SJSA1 (cell line): ENCODE measurements at regions not wholly inside any gene's neighbourhood (a gene's known extent, or its start where the extent isn't known, plus 50 kb on each side); places are given as distances from the start of the nearest gene placed in this dataset.

Experiments used
- DNase-seq, 2 experiments: peaks; one replicate each; pipeline ENCODE4 v3.0.0-alpha.2; 2015 to 2020; ENCODE audit warnings: low spot score in 2 of 2, low read depth in 1 of 2
- H3K27ac ChIP-seq: fragments of 250-450 bp; sonication (Bioruptor Pico); 2 replicates; pipeline ENCODE4 v1.5.1; 2020; ENCODE audit warnings: mild to moderate bottlenecking, moderate library complexity
- H3K27me3 ChIP-seq: fragments of 250-450 bp; sonication (Bioruptor Pico); replicated peaks from 2 replicates; pipeline ENCODE4 v1.5.1; 2020; ENCODE audit warnings: mild to moderate bottlenecking, moderate library complexity
- H3K36me3 ChIP-seq: fragments of 250-450 bp; sonication (Bioruptor Pico); 2 replicates; pipeline ENCODE4 v1.5.1; 2020; ENCODE audit warnings: mild to moderate bottlenecking
- H3K4me1 ChIP-seq: fragments of 250-450 bp; sonication (Bioruptor Pico); replicated peaks from 2 replicates; pipeline ENCODE4 v1.6.1; 2021; ENCODE audit warnings: mild to moderate bottlenecking
- H3K4me3 ChIP-seq: fragments of 250-450 bp; sonication (Bioruptor Pico); 2 replicates; pipeline ENCODE4 v1.5.1; 2020; ENCODE audit warnings: mild to moderate bottlenecking
- H3K9me3 ChIP-seq: fragments of 250-450 bp; sonication (Bioruptor Pico); replicated peaks from 2 replicates; pipeline ENCODE4 v1.5.1; 2020; ENCODE audit warnings: mild to moderate bottlenecking

DNA sequence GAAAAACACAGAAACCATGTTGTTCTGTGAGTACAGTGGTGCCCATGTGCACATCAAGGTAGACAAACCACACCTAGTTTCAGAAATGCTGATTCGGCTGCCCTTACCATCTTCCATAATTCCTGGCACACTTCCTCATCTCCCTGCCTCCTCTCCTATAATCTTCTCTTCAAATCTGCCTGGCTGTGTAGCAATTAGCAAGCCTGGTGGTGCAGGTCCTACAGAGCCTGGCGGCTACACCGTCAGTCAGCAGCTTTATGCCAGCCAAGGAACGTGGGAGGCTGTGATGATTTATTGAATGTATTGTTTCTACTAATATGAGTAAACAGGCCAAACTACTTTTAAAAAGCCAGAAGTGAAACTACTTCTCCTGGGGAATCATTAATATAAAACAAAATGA is 106.8 kb downstream of the SEMA6D start:
- Histone ChIP-seq H3K4me3 (no peak overlapping the region), H3K9me3 (no peaks in the 10 kb centered on the region), H3K27me3 (no peaks in the 10 kb centered on the region), H3K4me1 (peaks cover 19% of the 10 kb centered on the region), H3K27ac (no peak overlapping the region), H3K36me3 (no peaks in the 10 kb centered on the region)
- DNase-seq = no peak

DNA sequence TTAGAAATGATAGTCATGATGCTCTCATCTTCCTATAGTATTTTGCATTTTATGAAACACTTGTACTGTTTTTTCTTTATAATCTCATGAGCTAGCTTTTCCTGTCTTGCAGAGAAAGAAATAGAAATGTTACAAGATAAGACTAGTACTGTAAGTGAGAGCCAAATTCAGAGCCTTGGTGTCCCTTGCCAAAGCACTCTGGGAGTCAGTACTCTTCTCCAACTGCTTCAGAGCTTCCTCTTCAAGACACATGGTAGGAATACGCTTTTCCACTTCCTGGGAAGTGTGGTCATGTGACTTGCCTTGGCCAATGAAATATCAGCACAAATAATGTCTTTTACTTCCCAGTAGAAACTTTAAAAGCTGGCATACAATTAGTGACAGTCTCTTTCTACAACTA is 112.4 kb downstream of the SEMA6D start:
- Histone ChIP-seq H3K4me3 (no peak overlapping the region), H3K9me3 (0 out of 2 replicates have a peak, but pooled peaks cover under 1% of the 10 kb centered on the region), H3K27ac (no peak overlapping the region), H3K4me1 (no peaks in the 10 kb centered on the region), H3K36me3 (no peaks in the 10 kb centered on the region), H3K27me3 (no peaks in the 10 kb centered on the region)
- no peak for DNase-seq

DNA sequence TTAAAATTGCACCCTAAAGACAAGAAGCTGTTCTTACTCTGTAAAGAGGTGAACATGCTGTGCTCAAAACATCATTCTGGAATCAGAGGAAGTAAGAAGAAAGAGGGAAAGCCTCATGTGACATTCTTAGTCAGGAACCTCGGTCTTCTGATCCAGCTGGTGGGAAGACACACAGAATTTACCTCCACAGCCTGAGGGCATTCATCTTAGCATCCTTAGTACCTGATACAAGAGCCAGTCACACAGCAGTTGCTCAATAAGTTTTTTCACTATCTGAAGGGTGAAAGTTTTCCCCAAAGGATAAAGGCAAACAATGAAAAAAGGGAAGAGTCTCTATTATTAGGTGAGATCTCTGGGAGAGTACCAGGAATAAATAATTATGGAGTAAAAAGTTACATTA is 116.8 kb downstream of the SEMA6D start:
- Histone ChIP-seq H3K9me3 (0 out of 2 replicates have a peak, but pooled peaks cover 3% of the 10 kb centered on the region), H3K27ac (no peak overlapping the region), H3K27me3 (no peaks in the 10 kb centered on the region), H3K36me3 (no peaks in the 10 kb centered on the region), H3K4me3 (no peak overlapping the region), H3K4me1 (no peaks in the 10 kb centered on the region)
- DNase-seq = no peak

DNA sequence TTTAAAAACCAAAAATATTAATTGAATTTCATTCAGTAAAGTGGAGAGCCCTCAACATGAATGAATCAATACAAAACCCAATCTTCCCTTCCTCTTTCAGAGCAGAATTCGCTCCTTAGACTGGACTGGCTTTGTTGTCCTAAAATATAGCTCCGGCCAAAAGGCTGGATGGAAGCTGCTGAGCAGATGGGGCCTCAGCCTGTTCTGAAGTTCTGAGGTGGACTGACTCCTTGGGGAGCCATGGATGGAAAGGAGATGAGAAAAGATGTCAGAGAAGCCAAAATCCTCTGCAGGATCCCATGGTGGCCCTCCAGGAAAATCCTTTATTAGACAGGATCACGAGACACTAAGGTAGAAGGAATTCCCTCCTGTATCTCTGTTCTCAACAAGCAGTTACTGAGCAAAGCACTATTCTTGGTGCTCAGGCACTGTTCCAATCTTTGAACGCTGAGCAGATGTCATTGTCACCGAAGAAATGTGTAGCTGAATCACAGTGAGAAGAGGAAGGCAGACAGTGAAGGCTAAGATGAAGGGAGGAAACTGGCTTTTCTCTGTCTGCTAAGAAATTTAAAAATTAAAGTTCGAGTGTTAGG is 122.0 kb downstream of the SEMA6D start:
- Histone ChIP-seq H3K4me3 (no peak overlapping the region), H3K36me3 (no peaks in the 10 kb centered on the region), H3K4me1 (no peaks in the 10 kb centered on the region), H3K27ac (no peak overlapping the region), H3K27me3 (no peaks in the 10 kb centered on the region), H3K9me3 (0 out of 2 replicates have a peak, but pooled peaks cover 3% of the 10 kb centered on the region)
- DNase-seq = no peak

DNA sequence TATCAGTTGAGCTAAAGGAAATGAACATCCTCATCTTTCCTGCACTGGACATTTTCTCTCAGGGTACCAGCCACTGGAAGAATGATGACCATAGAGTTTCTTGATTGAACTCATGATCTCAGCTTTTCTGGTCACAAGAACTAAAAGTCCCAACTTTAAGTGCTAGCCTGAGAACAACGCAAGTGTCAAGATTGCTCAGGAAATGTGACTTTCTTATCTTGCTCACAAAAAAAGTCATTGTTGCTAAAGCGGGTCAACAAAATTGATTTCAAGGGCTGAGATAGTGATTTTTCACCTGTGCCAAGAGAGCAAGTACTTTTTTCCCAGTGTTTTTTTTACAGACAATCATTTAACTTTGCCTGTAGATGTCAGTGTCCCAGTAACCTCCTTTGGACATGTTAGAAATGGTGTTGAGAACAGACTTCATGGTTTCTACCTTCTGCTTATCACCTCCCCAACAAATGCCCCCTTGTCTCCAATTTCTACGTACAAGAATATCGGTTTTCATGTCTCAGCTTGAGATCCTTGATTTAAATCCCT is 125.9 kb downstream of the SEMA6D start:
- DNase-seq = no peak
- Histone ChIP-seq H3K4me1 (no peaks in the 10 kb centered on the region), H3K36me3 (no peaks in the 10 kb centered on the region), H3K27me3 (no peaks in the 10 kb centered on the region), H3K4me3 (no peak overlapping the region), H3K27ac (no peak overlapping the region), H3K9me3 (no peaks in the 10 kb centered on the region)

DNA sequence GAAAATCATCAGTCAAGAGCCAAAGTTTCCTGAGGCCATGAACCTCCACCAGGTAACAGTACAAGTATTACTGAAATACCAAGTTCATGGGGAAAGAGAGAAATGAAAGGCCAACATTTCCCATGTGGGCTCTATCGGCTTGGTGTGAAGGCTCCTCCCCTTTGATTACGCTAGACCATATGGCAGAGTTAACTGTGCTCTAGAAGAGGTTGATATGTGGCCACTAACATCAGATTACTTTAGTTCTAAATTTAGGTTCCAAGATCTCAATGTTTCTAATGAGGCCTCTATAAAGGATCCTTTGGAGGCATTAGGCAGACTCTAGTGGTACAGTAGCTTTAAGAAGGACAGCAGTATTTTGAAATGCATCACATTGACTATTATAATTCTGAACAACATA is 127.1 kb downstream of the SEMA6D start:
- Histone ChIP-seq H3K9me3 (no peaks in the 10 kb centered on the region), H3K36me3 (no peaks in the 10 kb centered on the region), H3K4me3 (no peak overlapping the region), H3K27ac (no peak overlapping the region), H3K4me1 (no peaks in the 10 kb centered on the region), H3K27me3 (no peaks in the 10 kb centered on the region)
- DNase-seq = no peak

DNA sequence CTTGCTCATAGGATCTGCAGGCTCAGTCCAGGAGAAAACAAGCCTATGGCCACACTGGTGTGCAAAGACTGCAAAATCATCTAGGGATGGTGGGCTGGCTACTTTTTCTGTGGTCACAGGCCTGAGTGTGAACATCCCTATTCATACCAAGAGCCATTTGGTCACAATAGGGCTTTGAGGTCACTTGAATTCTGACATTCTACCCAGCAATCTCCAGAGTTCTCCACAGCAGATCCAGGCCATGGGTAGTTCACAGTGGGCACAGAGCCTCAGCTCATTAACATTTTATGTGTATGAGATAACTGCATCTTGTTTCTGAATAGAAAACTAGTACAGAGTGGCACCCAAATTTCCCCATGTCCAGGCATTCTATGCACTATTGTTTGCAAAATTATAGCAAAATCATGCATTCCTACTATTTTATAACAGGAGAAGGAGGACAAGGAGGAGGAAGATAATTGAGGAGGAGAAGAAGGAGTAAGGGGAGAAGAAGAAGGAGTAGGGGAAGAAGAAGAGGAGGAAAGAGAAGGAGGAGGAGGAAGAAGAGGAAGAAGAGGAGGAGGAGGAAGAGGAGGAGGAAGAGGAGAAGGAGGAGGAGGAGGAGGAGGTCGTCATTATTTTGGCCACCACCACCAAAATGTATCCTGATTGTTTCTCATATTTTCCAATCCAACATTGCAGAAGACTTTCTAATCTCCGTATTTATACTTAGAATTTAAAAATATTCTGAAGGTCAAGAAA is 129.0 kb downstream of the SEMA6D start:
- H3K4me1 ChIP-seq = no peaks in the 10 kb centered on the region
- H3K4me3 ChIP-seq = no peak overlapping the region
- DNase-seq = no peak
- no peaks in the 10 kb centered on the region for H3K9me3 ChIP-seq
- H3K27me3 ChIP-seq = no peaks in the 10 kb centered on the region
- no peaks in the 10 kb centered on the region for H3K36me3 ChIP-seq
- H3K27ac ChIP-seq = no peak overlapping the region

DNA sequence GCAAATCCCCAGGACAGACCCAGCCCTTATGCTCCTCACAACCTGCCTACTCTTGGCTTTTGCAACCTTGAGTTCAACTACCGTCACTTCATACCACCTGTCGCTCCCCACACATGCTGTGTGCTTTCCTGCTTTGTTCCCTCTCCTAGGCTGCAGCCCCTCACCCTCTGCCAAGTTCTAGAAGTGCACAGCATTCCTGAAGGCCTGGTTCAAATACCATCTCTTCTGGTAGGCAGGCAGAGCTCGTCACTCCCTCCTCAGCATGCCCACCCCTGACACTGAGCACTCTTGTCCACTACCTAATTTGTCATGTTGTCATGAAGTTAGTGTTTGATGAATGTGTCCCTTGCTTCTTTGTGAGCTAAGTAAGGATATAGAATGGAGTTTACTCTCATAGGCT is 129.6 kb downstream of the SEMA6D start:
- H3K27me3 ChIP-seq = no peaks in the 10 kb centered on the region
- H3K27ac ChIP-seq = no peak overlapping the region
- H3K36me3 ChIP-seq = no peaks in the 10 kb centered on the region
- DNase-seq = no peak
- no peaks in the 10 kb centered on the region for H3K4me1 ChIP-seq
- H3K9me3 ChIP-seq = no peaks in the 10 kb centered on the region
- H3K4me3 ChIP-seq = no peak overlapping the region

DNA sequence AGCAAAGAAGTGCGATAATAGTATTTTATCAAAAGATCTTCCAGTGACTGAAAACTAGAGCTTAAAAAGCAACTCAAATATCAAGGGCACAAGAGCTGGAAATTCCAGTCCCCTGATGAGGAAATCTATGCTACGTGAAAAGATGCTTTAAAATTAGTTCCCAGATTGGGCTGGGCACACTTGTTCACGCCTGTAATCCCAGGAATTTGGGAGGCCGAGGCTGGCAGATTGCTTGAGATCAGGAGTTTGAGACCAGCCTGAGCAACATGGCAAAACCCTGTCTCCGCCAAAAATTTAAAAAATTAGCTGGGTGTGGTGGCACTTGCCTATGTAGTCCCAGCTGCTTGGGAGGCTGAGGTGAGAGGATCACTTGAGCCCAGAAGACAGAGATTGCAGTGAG is 138.8 kb downstream of the SEMA6D start:
- H3K27me3 ChIP-seq = no peaks in the 10 kb centered on the region
- DNase-seq = no peak
- H3K4me1 ChIP-seq = no peaks in the 10 kb centered on the region
- H3K9me3 ChIP-seq = no peaks in the 10 kb centered on the region
- H3K4me3 ChIP-seq = no peak overlapping the region
- H3K36me3 ChIP-seq = no peaks in the 10 kb centered on the region
- H3K27ac ChIP-seq = no peak overlapping the region

DNA sequence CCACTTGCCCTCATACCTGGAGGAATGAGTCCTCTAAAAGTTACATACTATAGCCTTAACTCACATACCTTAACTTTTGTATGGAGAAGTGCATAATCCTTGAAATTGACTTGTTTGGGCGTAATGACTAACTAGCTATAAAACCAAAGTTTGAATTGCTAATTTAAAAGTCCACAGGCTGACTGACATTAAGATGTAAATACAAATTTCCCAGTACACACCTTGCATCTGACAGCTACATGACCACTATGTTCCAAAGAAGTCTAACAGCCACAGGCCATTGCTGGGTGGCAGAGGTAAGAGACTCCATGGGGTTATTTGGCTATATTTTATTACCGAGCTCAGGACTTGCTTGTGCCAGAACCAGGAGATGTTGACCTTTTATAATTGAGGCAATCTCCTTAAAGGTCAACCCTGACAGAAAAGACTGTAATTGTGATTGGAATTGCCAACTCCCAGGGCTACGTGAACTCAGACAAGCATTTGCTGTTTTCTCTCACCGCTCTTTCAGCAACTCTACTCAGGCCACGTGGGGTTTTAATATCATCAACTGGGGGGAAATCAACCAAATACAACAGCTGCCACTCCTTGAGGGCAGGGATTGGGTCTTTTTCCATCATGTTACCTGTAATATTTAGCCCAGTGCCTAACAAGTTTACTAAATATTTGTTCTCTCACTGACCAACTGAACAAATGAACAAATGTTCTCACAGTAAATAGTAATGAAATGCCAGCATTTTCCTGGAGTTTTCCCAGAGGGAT is 139.9 kb downstream of the SEMA6D start:
- Histone ChIP-seq H3K36me3 (no peaks in the 10 kb centered on the region), H3K4me3 (no peak overlapping the region), H3K4me1 (no peaks in the 10 kb centered on the region), H3K9me3 (no peaks in the 10 kb centered on the region), H3K27me3 (no peaks in the 10 kb centered on the region), H3K27ac (no peak overlapping the region)
- DNase-seq = no peak

DNA sequence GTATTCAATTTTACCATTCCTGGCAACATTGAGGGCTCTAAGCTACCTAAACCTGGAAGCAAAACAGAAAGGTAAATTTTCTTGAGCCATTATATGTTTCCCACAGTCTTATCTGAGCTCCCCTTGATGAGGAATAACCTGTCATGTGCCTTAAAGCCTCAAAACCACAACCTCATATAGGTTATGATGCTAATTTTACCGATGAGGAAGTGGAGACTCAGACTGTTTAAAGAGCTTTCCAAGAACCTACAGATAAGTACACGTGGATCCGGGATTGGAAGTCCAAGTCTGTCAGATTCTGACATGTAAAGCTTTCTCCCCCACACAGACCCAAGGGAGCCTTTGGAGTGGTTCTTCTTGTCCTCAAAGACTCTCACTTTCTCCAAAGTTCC is 140.5 kb downstream of the SEMA6D start:
- Histone ChIP-seq H3K27ac (no peak overlapping the region), H3K4me1 (no peaks in the 10 kb centered on the region), H3K36me3 (no peaks in the 10 kb centered on the region), H3K4me3 (no peak overlapping the region), H3K27me3 (no peaks in the 10 kb centered on the region), H3K9me3 (no peaks in the 10 kb centered on the region)
- DNase-seq = no peak

DNA sequence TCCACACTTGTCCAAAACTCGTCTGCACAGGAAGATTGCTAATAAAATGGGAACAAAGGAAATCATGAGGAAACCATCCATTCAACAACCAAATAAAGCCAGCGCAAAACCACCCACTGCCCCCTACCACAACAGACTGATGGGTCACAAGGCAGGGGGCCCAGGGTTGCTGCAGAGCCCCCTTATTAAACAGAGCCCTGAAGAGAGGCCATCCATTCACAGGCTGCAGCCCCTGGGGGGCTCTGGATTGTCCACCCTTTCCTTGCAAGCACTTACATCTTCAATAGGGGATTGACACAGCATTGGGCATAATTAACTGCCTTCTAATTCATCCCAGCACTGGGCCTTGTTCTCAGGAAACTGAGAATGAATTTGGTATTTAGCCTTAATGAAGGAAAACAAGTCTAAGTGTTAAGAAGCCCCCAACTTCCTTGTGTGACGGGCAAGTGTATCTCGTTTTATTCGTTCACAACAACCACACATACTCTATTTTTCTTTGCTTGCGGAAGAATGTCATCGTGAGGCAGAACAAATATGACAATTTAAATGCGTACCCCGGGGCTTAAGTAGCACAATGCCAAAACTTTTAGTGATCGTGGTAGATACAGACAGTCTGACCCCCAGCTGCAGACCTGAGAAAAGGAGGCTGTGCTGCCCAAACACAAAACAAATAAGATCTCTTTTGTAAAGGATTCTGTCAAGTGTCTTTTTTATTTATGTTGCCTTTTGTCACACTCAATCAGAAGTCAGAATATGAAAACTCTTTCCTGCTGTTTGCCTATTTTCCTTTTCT is 144.0 kb downstream of the SEMA6D start:
- no peak overlapping the region for H3K27ac ChIP-seq
- H3K9me3 ChIP-seq = no peaks in the 10 kb centered on the region
- no peaks in the 10 kb centered on the region for H3K27me3 ChIP-seq
- no peaks in the 10 kb centered on the region for H3K36me3 ChIP-seq
- no peak overlapping the region for H3K4me3 ChIP-seq
- DNase-seq = no peak
- no peaks in the 10 kb centered on the region for H3K4me1 ChIP-seq

DNA sequence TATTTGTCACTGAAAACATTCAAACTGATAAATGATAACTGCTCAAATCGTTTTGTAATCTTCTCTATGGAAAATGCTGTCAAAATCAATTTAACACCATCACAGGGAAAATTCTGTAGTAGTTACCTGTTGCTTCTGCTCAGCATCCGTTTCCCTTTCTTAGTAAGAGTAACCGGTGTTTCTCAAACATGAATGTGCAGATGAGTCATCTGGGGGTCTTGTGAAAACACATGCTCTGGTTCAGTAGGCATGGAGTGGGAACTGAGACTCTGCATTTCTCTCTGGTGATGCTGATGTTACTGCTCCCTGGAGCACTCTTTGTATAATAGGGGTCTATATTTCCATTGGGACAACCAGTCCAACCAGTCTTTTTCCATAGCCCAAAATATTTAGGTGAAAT is 145.1 kb downstream of the SEMA6D start:
- Histone ChIP-seq H3K9me3 (no peaks in the 10 kb centered on the region), H3K4me1 (no peaks in the 10 kb centered on the region), H3K36me3 (no peaks in the 10 kb centered on the region), H3K27ac (no peak overlapping the region), H3K27me3 (no peaks in the 10 kb centered on the region), H3K4me3 (no peak overlapping the region)
- DNase-seq = no peak
